C4-2B (cell line): ENCODE measurements at regions not wholly inside any gene's neighbourhood (a gene's known extent, or its start where the extent isn't known, plus 50 kb on each side); places are given as distances from the start of the nearest gene placed in this dataset.

Experiments used
- CTCF ChIP-seq: fragments of 450-650 bp; conservative IDR thresholded peaks from 2 replicates; pipeline ENCODE4 v1.5.1; 2017; ENCODE audit warnings: mild to moderate bottlenecking
- ZFX ChIP-seq: fragments of 450-650 bp; IDR thresholded peaks from 2 replicates; pipeline ENCODE4 v1.6.1; 2017

- TF ChIP-seq CTCF: no peak
- no peak for TF ChIP-seq ZFX
Measured at GRCh38 chr18:78297048-78297447, 682.6 kb upstream of the SALL3 start.
